ENCODE measurements at regions not wholly inside any gene's neighbourhood (a gene's known extent, or its start where the extent isn't known, plus 50 kb on each side); places are given as distances from the start of the nearest gene placed in this dataset.

GRCh38 chr5:117435203-117435602 is 860.6 kb upstream of the SEMA6A start:
- TF ChIP-seq CTCF (IDR thresholded peaks at IDR 0.05) = no peak
- TF ChIP-seq POLR2A (IDR thresholded peaks at IDR 0.05) = no peak
